ENCODE measurements at regions not wholly inside any gene's neighbourhood (a gene's known extent, or its start where the extent isn't known, plus 50 kb on each side); places are given as distances from the start of the nearest gene placed in this dataset.

DNA sequence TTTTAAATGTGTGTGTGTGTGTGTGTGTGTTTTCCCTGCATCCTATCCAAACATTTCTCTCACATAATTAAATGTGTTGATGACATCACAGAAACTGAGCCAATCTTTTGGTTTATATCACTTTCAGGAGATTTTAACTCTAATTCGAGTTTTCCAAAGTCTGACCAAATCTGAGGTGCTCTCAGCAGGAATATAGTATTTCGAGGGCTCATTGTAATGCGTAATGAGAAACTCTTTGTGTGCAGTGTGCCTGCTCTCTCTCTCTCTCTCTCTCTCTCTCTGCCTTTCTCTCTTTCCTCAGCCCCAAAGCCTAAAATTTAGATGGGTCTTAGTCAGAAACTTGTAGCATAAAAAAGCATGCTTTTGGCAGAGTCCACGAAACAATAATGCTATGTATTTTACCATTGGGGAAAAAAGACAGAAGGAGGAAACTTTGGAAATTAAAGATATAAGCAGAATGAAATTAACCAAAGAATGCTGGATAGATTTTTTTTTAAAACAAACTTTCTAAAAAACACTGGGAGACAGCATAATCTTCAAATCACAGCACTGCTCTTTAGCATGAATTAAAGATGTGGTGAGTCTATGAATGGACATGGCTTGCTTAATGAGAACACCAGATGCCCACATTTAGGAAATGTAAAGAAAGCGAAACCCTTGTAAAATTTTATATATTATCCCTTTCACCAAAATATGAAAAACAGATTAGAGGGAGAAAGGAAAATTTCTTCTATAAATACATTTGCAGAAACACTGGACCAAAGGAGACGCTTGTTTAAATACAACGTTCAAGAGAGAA is 206.8 kb upstream of the HABP2 start:
- peaks cover 4% of the 10 kb centered on the region; the same call in 1 of the 2 replicates for H3K4me1 ChIP-seq (ENCODE audit: control insufficient read depth, insufficient read depth, low read length)
- no peaks in the 10 kb centered on the region for H3K27me3 ChIP-seq (ENCODE audit: control insufficient read depth, insufficient read depth, low read length)
- H3K36me3 ChIP-seq (ENCODE audit: control insufficient read depth, insufficient read depth, low read length) = no peaks in the 10 kb centered on the region
- H3K9me3 ChIP-seq (ENCODE audit: control insufficient read depth, insufficient read depth, low read depth, low read length) = no peaks in the 10 kb centered on the region
- no peak overlapping the region for H3K9ac ChIP-seq (ENCODE audit: low read length)
- H3K4me3 ChIP-seq (ENCODE audit: low read depth, low read length) = no peak overlapping the region
- no peak overlapping the region for H3K27ac ChIP-seq (ENCODE audit: low read depth, low read length)

DNA sequence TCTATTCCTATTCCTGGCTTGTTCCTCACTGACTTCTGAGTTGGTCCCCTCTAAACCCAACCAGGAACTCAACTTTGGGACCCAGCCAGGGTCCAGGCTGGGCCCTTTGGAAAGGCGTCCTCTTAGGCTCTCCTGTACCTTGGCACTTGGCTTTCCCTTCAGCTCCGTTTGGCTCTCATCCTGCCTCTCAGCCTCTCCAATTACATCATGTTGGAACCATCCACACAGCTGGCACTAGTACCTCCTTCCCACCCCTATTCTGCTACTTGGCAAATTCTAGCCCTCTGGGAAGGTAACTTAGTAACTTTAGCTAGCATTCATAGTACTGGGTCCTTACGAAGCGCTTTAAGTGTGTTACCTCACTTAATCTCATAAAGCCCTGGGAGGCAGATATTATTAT is 205.3 kb upstream of the HABP2 start:
- no peaks in the 10 kb centered on the region for H3K27me3 ChIP-seq (ENCODE audit: control insufficient read depth, insufficient read depth, low read length)
- no peaks in the 10 kb centered on the region for H3K36me3 ChIP-seq (ENCODE audit: control insufficient read depth, insufficient read depth, low read length)
- peaks cover 4% of the 10 kb centered on the region; the same call in 1 of the 2 replicates for H3K4me1 ChIP-seq (ENCODE audit: control insufficient read depth, insufficient read depth, low read length)
- no peak overlapping the region for H3K9ac ChIP-seq (ENCODE audit: low read length)
- no peak overlapping the region for H3K4me3 ChIP-seq (ENCODE audit: low read depth, low read length)
- no peak overlapping the region for H3K27ac ChIP-seq (ENCODE audit: low read depth, low read length)
- no peaks in the 10 kb centered on the region for H3K9me3 ChIP-seq (ENCODE audit: control insufficient read depth, insufficient read depth, low read depth, low read length)

DNA sequence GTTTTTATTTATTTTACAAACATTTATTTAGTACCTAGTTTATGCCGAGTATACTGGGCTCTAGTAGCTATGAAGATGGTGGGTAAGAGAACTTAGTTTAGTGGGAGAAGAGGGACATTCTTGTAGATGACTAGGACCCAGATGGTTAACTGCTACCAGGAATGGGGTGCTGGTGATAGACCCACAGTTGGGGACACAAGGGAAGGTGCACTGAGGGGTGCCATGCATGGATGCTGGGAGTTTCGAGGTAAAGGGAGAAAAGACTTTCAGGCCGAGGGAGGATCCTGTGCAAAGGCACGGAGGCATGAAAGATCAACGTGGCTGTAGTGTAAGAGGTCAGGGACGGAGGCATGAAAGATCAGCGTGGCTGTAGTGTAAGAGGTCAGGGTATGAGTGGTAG is 204.2 kb upstream of the HABP2 start:
- H3K27me3 ChIP-seq (ENCODE audit: control insufficient read depth, insufficient read depth, low read length) = no peaks in the 10 kb centered on the region
- H3K4me1 ChIP-seq (ENCODE audit: control insufficient read depth, insufficient read depth, low read length) = peaks cover 4% of the 10 kb centered on the region; the same call in 1 of the 2 replicates

DNA sequence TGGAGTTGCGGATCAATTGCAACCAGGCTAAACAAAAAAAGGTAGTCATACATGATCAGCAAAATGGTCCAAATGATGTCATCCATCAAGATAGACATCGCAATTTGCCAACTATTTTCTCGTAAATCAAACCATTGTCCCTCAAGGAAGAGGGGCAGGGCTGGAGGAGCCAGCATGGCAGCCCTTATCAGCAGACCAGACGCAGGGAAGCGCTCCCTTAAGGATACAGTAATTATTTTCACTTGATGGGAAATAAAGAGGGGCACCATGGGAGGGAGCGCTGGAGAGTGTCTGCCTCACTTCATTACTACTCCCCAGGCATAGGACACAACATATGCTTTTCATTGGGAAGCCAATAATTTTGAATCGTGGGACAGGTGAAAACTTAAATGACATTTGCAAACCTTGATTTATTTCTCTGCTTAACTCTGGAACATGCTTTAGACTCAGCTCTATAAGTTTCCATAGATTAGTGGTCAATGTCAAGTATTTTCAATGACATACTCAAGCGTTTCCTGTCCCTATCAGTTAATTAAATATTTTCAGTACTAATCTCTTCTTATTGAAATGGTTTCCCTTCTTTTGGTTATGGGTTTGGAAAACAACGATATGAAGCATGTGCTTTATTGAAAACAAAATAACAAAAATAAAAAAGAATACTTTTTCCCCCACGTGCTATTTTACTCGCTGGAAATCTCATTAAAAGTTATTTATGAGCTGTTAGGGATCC is 202.4 kb upstream of the HABP2 start:
- H3K4me3 ChIP-seq (ENCODE audit: low read depth, low read length) = no peak overlapping the region
- H3K9ac ChIP-seq (ENCODE audit: low read length) = no peak overlapping the region
- peaks cover 4% of the 10 kb centered on the region; the same call in 1 of the 2 replicates for H3K4me1 ChIP-seq (ENCODE audit: control insufficient read depth, insufficient read depth, low read length)
- H3K27ac ChIP-seq (ENCODE audit: low read depth, low read length) = no peak overlapping the region
- no peaks in the 10 kb centered on the region for H3K27me3 ChIP-seq (ENCODE audit: control insufficient read depth, insufficient read depth, low read length)
- H3K36me3 ChIP-seq (ENCODE audit: control insufficient read depth, insufficient read depth, low read length) = no peaks in the 10 kb centered on the region
- H3K9me3 ChIP-seq (ENCODE audit: control insufficient read depth, insufficient read depth, low read depth, low read length) = no peaks in the 10 kb centered on the region

More for the DNA sequence above, 204.2 kb upstream of the HABP2 start:
- Histone ChIP-seq H3K9ac (ENCODE audit: low read length) (no peak overlapping the region), H3K4me3 (ENCODE audit: low read depth, low read length) (no peak overlapping the region), H3K27ac (ENCODE audit: low read depth, low read length) (no peak overlapping the region), H3K36me3 (ENCODE audit: control insufficient read depth, insufficient read depth, low read length) (no peaks in the 10 kb centered on the region), H3K9me3 (ENCODE audit: control insufficient read depth, insufficient read depth, low read depth, low read length) (no peaks in the 10 kb centered on the region)

DNA sequence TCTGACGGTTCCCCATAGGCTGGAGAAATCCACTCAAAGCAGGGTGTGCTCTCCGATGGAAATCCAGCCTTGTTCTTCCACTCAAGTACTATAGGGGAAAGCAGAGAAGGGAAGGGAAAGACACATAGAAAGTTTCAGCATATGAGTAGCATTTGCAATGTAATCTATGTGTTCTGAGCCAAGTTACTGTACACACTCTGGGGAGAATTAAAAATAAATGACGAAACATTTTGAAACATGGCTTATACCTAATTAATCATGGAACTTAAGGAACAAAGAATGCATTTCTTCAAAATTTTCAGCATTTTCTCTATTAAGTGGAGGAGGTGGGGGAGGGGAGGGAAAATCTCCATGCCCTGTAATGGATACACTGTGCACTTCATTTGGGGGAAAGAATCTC is 198.1 kb upstream of the HABP2 start:
- Histone ChIP-seq H3K27me3 (ENCODE audit: control insufficient read depth, insufficient read depth, low read length) (peaks cover 4% of the 10 kb centered on the region; the same call in 1 of the 2 replicates), H3K4me3 (ENCODE audit: low read depth, low read length) (no peak overlapping the region), H3K4me1 (ENCODE audit: control insufficient read depth, insufficient read depth, low read length) (peaks cover 4% of the 10 kb centered on the region; the same call in 1 of the 2 replicates), H3K9ac (ENCODE audit: low read length) (no peak overlapping the region), H3K9me3 (ENCODE audit: control insufficient read depth, insufficient read depth, low read depth, low read length) (no peaks in the 10 kb centered on the region), H3K27ac (ENCODE audit: low read depth, low read length) (no peak overlapping the region), H3K36me3 (ENCODE audit: control insufficient read depth, insufficient read depth, low read length) (no peaks in the 10 kb centered on the region)

DNA sequence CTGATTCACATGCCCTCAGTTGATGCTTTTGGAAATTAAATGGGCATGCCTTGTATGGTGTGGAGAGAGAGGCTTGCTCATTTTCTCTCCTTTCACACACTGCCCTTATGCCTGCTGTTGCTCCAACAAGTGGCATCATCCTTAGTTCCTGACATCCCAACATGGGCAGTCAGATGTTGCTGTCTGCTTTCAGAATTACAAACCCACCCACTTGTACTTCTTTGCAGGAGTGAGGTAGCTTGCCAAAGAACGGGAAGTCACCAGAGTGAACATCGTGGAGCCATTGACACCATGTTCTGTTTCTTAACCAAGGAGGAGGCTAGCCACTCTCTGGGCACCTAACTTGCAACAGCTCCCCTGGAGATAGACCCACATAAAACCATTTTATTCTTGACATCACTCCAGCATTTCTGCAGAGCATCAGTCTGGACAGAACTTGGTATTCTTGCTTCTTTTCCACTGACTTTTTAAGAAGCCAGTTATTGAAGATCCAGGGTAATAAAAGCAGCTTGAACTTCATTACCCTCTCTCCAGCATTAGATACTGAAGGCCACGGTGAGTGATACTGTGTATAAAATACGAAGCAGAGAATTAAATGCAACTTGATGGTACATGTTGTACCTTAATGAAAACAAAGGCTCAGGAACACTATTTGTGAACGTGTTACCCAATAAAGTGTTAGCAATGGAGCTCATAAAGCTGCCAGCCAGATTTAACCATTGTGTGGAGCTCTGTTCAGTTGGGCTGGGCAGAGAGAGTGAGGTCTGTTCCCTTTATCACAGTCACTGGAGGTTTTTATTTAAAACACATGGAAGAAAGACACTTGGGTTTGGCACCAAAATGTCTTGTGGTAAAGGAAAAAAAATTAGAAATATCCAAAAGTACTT is 195.8 kb upstream of the HABP2 start:
- H3K27me3 ChIP-seq (ENCODE audit: control insufficient read depth, insufficient read depth, low read length) = peaks cover 4% of the 10 kb centered on the region; the same call in 1 of the 2 replicates
- H3K9ac ChIP-seq (ENCODE audit: low read length) = no peak overlapping the region
- H3K27ac ChIP-seq (ENCODE audit: low read depth, low read length) = no peak overlapping the region
- no peaks in the 10 kb centered on the region for H3K9me3 ChIP-seq (ENCODE audit: control insufficient read depth, insufficient read depth, low read depth, low read length)
- no peak overlapping the region for H3K4me3 ChIP-seq (ENCODE audit: low read depth, low read length)
- peaks cover 4% of the 10 kb centered on the region; the same call in 1 of the 2 replicates for H3K4me1 ChIP-seq (ENCODE audit: control insufficient read depth, insufficient read depth, low read length)
- H3K36me3 ChIP-seq (ENCODE audit: control insufficient read depth, insufficient read depth, low read length) = no peaks in the 10 kb centered on the region

DNA sequence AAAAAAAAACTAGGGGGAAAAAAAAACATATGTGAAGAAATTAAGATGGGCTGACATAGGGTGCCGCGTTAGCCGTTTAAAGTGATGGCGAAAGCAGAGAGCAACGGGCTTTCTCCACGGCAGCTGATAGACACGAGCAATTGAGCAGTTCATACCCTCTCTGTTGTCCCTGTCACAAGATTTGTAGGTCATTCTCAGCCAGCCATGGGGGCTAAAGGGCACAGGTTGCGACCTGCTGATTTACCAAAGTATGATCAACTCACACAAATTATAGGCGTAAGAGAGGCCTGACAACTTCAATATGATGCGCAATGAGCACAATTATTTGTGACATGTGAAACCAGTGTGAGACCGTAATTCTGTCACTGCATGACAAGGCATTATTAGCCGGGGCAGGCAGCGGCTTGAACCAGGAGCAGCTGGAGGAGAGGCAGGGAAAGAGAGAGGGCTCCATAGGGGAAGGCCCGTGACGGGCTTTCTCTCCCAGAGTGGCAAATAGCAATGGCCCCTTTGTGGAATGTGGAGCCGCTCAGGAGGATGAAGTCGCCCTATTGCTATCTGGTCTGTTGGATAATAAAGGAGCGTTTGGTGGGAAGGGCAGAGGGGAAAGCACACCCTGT is 195.1 kb upstream of the HABP2 start:
- Histone ChIP-seq H3K9me3 (ENCODE audit: control insufficient read depth, insufficient read depth, low read depth, low read length) (no peaks in the 10 kb centered on the region), H3K36me3 (ENCODE audit: control insufficient read depth, insufficient read depth, low read length) (no peaks in the 10 kb centered on the region), H3K27ac (ENCODE audit: low read depth, low read length) (no peak overlapping the region), H3K4me3 (ENCODE audit: low read depth, low read length) (no peak overlapping the region), H3K9ac (ENCODE audit: low read length) (no peak overlapping the region), H3K4me1 (ENCODE audit: control insufficient read depth, insufficient read depth, low read length) (peaks cover 4% of the 10 kb centered on the region; the same call in 1 of the 2 replicates), H3K27me3 (ENCODE audit: control insufficient read depth, insufficient read depth, low read length) (peaks cover 4% of the 10 kb centered on the region; the same call in 1 of the 2 replicates)

DNA sequence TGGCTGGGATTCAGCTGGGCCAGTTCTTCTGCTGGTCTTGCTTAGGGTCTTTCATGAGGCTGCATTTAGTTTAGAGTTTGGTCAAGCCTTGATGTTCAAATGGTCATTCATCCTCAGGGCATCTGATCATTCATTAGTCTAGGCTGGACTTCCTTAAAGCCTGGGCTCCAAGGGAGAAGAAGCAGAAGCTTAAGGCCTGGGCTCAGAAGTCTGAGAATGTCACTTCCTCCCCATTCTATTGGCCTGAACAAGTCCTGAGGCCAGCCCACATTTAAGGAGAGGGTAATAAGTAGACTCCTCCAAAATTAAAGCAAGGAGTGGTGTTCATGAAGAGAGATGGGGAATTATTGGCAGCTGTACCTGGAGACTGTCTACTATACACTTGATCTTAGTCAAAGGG is 193.2 kb upstream of the HABP2 start:
- peaks cover 4% of the 10 kb centered on the region; the same call in 1 of the 2 replicates for H3K27me3 ChIP-seq (ENCODE audit: control insufficient read depth, insufficient read depth, low read length)
- no peaks in the 10 kb centered on the region for H3K36me3 ChIP-seq (ENCODE audit: control insufficient read depth, insufficient read depth, low read length)
- H3K27ac ChIP-seq (ENCODE audit: low read depth, low read length) = no peak overlapping the region
- no peak overlapping the region for H3K4me3 ChIP-seq (ENCODE audit: low read depth, low read length)
- H3K4me1 ChIP-seq (ENCODE audit: control insufficient read depth, insufficient read depth, low read length) = peaks cover 4% of the 10 kb centered on the region; the same call in 1 of the 2 replicates
- no peak overlapping the region for H3K9ac ChIP-seq (ENCODE audit: low read length)
- no peaks in the 10 kb centered on the region for H3K9me3 ChIP-seq (ENCODE audit: control insufficient read depth, insufficient read depth, low read depth, low read length)

DNA sequence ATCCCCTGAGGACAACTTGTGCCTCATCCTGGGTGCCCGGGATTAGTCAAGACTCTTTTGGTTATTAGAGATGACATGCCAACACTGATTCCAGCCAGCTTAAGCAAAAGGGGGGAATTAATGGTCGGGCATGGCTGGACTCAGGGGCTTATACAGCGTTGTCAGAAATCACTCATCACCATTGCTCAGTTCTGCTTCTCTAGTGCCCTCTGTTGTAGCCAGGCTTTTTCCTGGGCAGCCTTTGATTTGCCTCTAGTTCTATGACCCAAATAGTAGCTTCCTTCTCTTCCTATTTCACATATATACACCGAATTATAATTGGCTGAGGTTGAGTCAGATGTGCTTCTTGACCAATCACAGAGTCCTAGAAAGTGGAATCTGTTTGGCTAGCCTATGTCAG is 192.0 kb upstream of the HABP2 start:
- no peaks in the 10 kb centered on the region for H3K36me3 ChIP-seq (ENCODE audit: control insufficient read depth, insufficient read depth, low read length)
- peaks cover 4% of the 10 kb centered on the region; the same call in 1 of the 2 replicates for H3K4me1 ChIP-seq (ENCODE audit: control insufficient read depth, insufficient read depth, low read length)
- H3K9me3 ChIP-seq (ENCODE audit: control insufficient read depth, insufficient read depth, low read depth, low read length) = peaks cover 10% of the 10 kb centered on the region
- no peak overlapping the region for H3K4me3 ChIP-seq (ENCODE audit: low read depth, low read length)
- peaks cover 4% of the 10 kb centered on the region; the same call in 1 of the 2 replicates for H3K27me3 ChIP-seq (ENCODE audit: control insufficient read depth, insufficient read depth, low read length)
- no peak overlapping the region for H3K9ac ChIP-seq (ENCODE audit: low read length)
- H3K27ac ChIP-seq (ENCODE audit: low read depth, low read length) = no peak overlapping the region

DNA sequence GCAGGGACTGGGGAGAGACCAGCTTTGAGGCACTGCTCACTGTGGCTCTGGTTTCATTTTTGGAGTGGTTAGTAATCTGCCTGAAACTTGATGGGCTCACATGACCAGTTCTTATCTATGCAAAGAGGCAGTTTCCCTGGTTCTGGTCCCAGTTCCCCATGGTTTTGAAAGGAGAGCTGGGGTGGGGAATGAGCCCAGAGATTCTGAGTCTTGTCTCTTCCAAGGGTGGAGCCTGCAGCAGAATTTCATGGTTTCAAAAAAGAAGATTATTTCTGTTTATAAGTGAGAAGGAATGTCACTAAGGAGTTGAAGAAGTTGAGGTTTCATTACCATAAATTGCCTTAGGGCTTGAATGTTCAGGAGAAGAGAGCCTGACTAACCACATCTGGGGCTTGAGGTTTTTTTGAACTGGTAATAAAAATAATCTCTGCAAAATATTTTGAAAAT is 190.2 kb upstream of the HABP2 start:
- Histone ChIP-seq H3K27me3 (ENCODE audit: control insufficient read depth, insufficient read depth, low read length) (no peaks in the 10 kb centered on the region), H3K9ac (ENCODE audit: low read length) (no peak overlapping the region), H3K36me3 (ENCODE audit: control insufficient read depth, insufficient read depth, low read length) (no peaks in the 10 kb centered on the region), H3K4me1 (ENCODE audit: control insufficient read depth, insufficient read depth, low read length) (peaks cover 4% of the 10 kb centered on the region; the same call in 1 of the 2 replicates), H3K4me3 (ENCODE audit: low read depth, low read length) (no peak overlapping the region), H3K27ac (ENCODE audit: low read depth, low read length) (no peak overlapping the region), H3K9me3 (ENCODE audit: control insufficient read depth, insufficient read depth, low read depth, low read length) (peaks cover 12% of the 10 kb centered on the region)

Measured in HUES6 (cell line).